RPMI7951 (cell line): ENCODE measurements at regions not wholly inside any gene's neighbourhood (a gene's known extent, or its start where the extent isn't known, plus 50 kb on each side); places are given as distances from the start of the nearest gene placed in this dataset.

Experiments used
- DNase-seq: peaks from one replicate; pipeline ENCODE4 v3.0.0-alpha.2; 2012; ENCODE audit warnings: low read depth

DNA sequence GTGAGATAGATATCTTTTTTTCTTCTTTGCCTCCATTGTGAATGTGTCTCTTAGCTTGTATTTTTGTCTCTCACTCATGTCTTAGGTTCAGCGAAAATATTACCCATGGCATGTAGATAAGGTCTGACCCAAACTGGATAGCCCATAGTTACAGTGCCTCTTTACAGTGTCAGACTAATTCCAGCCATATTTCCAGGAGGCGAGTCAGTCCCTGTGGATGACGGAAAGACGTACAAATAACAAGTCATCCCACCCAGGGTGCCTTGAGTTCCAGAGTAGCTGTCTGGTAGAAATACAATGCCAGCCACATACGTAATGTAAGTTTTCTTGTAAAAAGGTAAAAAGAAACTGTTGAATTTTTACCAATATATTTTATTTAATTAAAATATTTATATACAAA lies 157.3 kb downstream of the ZNF281 start:
- no peak for DNase-seq

DNA sequence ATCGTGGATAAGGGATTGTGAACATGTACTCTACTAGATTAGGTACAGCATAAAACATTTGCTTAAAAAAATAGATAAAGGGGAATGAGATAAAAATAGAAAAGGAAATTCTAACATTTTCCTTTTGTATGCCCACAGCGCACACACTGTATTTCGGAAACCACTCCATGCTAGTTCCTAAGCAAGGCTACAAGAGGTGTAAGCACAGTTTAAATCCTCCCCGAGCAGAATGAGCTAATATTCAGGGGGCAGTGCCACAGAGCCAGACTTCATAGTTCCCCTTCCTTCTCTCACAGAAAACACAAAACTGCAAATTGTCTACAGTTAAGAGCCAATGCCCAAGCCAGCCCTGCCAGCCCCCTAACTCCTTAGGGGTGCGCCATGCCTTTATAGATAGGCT lies 159.4 kb downstream of the ZNF281 start:
- no peak for DNase-seq

DNA sequence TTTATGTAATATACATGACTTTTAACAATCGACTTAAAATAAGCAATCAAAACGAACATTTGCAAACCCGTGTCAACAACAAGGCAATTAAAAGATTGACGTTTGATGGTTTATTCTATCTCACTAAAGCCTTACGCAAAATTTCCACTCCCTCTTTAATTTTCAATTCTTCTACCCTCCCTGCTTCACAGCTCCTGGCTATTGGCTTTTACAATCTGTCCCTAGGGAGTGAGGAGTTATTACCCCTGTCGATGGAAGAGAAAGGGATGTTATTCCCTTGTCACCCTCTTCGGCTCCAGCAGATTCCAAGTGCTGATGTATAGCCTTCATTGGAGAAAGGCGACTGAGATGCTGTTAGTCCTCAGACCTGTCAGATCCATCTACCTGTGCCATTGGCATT lies 161.3 kb downstream of the ZNF281 start:
- no peak for DNase-seq

DNA sequence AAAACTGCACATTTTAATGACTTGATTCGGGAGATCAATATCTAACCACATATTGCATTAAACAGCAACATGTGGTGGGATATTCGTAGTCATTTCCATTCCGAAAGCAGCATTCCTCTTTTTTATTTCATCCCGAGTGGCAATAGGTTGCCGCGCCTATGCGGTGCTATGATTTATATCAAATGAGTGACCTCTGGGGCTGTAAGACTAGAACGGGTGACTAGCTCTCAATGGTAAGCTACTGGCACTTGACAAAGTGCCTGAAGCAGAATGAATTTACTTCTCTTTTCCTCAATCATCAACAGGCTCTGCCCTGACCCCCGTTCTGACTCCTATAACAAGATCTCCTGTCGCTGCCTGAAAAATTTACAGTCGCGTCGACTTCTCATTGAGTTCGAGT lies 162.3 kb downstream of the ZNF281 start:
- no peak for DNase-seq

DNA sequence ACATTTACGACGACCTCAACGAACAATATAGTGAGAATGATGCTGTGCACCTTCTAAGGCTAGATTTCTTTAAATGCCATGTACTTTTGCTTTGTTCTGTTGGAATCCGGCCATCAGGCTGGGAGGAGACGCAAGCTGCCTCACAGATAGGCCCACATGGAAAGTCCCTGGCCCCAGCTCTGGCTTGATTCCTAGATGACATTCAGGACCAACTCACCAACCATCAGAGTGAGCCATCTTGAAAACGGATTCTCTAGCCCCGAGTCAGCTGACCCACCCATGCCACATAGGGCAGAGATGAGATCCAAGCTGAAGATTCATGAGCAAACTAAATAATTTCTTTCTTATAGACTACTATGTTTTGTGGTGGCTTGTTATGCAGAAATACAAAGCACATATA lies 164.4 kb downstream of the ZNF281 start:
- DNase-seq = peak; percentile 80

DNA sequence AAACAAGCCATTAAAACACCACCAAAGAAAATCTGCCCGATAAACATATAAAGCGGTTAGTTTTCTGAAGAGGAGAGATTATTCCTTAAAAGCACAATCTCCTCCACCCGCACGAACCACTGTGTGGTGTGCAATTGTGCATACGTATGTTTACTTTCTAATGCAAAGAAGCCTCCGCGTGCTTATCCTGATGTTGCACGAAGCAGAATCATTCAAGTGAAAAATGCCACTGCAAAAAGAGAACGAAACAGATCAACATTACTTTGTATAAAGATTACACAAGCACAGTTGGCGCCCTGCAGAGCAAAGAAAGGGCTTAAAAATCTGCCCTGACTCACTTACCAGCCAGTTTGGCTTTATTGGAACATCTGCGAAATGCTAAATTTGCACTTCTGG lies 166.8 kb downstream of the ZNF281 start:
- DNase-seq = no peak

DNA sequence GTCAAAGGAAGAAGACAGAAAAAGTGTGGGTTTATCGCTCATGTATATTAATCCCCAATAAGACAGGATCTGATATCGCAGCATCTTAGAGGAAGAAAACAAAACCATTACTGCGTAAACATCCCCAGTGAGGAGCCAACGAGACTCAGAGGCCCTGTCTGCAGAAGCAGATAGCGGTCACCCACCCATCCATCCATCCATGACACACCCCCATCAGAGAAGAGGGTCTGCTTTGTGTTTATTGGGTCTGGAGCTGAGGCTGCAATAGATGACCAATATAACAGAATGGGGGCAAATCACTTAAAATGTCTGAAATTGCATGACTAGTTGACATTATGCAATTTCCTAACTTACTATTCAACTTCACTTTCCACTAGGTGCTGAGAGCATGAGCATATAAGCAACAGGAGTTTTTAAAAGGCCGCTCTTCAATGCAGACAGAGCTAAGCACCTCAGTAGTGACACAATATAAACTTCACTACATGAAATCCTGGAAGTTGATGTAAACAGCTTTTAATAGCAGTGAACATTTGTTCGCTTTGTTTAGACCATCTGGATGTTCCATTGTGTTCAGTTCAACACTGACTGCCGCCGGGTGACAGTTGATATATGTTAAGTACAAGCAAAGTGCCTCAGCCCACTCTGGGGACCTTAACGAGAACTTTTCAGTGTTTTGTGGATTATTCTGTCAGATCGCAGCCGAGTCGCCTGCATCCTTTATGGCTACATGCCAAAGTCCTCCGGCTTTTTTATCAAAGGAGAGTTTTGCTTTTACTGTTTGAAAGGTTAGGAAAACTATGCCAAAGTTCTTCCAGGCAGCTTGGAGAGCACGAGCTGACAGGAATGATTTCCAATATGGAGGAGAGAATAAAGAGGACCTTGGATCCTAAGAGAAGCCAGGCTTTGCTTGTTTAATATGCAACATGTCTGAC lies 167.5 kb downstream of the ZNF281 start:
- DNase-seq = no peak

DNA sequence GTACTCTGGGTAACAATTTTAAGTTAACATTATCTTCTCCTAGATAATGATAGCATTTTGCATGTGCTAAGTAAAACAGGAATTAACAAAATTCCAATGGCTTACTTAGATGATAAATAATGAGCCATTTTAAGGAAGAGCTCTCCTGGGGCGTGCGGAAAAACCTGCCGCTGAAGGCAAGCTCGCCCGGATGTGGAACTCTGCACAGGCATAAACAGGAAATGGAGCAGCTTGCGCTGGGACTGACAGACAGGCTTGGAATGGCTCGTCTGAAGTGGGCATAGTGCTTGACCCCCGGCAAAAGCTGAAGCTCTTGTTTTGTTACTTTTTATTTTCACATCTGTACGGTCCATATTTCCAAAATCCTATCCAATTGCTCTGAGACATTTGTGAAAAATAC lies 169.2 kb downstream of the ZNF281 start:
- DNase-seq = no peak

DNA sequence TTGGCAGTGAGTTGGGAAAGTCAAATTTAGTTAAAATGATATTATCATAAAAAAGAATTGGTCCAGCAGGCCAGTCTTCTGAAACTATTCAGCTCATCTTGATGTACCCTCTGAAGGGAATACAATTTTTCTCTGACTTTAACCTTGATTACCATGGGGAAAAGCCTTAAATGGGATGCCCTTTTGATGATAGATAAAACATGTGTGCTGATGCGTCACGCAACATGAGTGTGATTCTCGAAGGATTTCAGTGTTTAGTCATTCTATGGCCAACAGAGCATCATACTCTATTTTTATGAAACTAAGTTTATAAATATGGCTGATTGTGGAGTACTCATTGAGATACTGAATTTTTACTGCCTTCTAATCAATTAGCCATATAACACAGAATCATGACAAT lies 171.5 kb downstream of the ZNF281 start:
- no peak for DNase-seq

DNA sequence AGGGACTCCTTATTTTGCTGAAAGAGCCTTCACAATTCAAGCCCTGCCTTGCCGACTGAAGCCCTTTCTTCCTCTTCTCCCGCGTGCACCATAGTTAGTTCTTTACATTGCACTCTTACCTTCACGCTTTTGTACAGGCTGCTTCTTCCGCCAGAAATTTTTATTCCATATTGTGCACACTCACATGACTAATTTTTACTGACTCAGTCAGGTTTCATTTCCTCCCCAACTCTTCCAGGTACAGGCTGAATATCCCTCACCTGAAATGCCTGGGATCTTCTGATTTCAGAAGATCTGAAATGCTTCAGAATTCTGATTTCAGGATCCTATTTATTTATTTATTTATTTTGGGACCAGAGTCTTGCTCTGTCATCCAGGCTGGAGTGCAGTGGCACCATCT lies 172.8 kb downstream of the ZNF281 start:
- DNase-seq = no peak

DNA sequence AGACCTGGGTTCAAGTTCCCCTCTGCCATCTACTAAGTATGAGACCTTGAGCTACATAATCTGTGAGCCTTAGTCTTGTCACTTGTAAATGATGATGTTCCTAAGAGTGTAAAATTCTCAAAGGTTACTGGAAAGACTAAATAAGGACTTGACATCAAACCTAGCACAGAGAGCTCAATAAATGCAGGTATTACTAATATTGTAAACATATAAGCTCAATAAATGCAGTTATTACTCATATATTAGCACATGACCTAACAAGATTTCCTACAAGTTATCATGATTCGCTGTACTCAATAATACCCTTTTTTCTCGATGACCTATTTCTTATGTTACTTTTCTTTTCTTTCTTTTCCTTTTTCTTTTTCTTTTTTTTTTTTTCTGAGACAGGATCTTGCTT lies 174.9 kb downstream of the ZNF281 start:
- no peak for DNase-seq

DNA sequence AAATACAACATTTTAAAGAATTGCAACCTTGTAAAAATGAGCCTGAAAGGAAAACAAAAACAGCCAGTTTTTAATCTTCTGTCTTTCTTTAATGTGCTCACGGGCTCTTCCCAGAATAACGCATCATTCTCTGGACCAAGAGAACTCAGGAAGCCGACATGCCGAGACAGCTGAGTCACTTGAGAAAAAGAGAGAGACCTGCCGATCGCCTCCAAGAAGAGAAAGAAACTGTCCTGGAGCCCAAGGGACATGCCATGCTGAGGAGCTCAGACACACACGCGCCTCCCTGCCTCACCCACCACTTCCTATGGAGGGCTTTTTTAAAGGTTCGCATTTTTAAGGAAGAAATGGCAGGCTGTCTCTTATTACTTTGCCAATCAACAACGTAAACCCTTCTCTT lies 176.4 kb downstream of the ZNF281 start:
- peak; percentile 62 for DNase-seq

DNA sequence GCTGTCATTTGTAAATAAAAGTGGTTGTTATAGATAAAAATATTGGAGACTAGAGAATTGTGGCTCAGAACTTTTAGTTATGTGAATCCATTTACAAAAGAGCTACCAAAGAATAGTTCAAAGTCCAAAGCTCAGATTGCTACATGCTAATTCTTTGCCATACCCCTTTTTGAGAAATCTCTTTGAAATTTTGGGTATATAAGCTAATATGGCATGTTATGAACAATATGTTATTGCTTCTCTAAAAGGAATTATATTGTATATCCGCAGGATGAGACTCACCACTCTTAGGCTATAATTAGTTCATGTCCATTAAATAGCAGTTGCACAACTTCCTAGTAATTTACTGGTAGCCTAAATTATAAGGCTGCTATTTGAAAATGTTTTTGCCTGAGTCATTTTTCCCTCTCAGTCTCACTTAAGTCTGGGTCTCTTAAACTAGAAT lies 178.0 kb downstream of the ZNF281 start:
- no peak for DNase-seq

DNA sequence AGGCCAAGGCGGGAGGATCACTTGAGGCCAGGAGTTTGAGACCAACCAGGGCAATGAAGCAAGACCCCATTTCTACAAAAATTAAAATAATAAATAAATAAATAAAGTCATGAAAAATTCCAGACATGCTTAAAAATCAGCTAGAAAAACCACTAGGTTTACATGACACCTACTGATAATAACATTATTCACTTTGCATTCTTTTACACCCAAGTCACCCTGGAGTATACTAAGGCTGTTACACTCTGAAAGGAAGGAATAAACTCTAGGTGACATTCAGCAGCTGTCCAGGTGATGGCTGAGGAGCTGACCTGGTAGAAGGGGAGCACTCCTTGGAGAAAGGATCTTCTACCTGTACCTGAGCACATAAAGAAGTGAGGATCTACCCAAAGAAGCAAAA lies 179.2 kb downstream of the ZNF281 start:
- DNase-seq = no peak

DNA sequence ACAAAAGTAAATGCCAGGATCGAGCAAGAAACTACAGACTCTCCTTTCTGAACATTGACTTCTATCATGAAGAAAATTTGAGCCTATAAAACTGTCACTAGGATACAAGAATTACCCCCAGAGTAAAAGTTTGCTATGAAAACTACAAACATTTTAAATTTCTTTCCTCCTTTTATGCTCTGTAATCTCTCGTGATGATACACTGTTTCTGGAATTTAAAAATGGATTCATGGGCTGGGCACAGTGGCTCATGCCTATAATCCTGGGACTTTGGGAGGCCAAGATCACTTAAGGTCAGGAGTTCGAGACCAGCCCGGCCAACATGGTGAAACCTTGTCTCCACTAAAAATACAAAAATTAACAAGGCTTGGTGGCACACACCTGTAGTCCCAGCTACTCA lies 181.3 kb downstream of the ZNF281 start:
- no peak for DNase-seq

DNA sequence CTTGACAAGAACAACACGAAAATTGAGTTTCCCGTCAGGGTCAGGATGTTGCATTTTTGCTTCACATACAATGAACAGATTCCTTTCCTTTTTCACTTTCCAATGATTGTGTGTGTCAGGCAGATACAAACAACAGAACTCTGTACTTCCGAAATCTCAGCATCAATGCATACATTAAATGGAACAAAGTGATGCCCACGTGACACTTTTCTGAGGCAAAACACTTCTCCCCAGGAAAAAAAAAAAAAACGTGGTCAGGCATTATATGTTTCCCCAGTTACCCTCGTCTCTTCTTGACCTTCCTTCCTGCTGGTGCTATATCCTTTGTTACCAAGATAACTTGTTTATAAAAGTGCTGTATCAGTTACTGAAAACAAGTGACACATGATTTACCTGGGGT lies 181.8 kb downstream of the ZNF281 start:
- DNase-seq = no peak
